OCI-LY1 (cell line): ENCODE measurements at regions not wholly inside any gene's neighbourhood (a gene's known extent, or its start where the extent isn't known, plus 50 kb on each side); places are given as distances from the start of the nearest gene placed in this dataset.
"Not testable (repeated sequence)": the region's sequence is repeated elsewhere in the genome, so short reads cannot be mapped to it uniquely, and the experiment has no call there.

Experiments
- H2AFZ ChIP-seq: fragments of 200-600 bp; sonication (generic), shearing (Covaris generic); 2 replicates; pipeline ENCODE4 v1.6.0; 2014; ENCODE audit warnings: antibody characterized with exemption, mild to moderate bottlenecking, low read length
- H3F3A ChIP-seq: fragments of 200-600 bp; sonication (generic), shearing (Covaris generic); 2 replicates; pipeline ENCODE4 v1.6.0; 2014; ENCODE audit warnings: mild to moderate bottlenecking, antibody characterized with exemption, low read length, moderate library complexity; ENCODE audit not compliant: insufficient read depth
- H3K27ac ChIP-seq: fragments of 200-600 bp; sonication (generic); 2 replicates; pipeline ENCODE4 v1.5.1; 2014; ENCODE audit warnings: low read length, mixed run types, mild to moderate bottlenecking, low read depth; ENCODE audit not compliant: poor library complexity, severe bottlenecking
- H3K27me3 ChIP-seq: fragments of 200-600 bp; sonication (generic); 2 replicates; pipeline ENCODE4 v1.6.0; 2014; ENCODE audit warnings: antibody characterized with exemption, mild to moderate bottlenecking, low read length, moderate library complexity; ENCODE audit not compliant: insufficient read depth
- H3K36me3 ChIP-seq: fragments of 200-600 bp; sonication (generic); 2 replicates; pipeline ENCODE4 v1.6.1; 2014; ENCODE audit warnings: mild to moderate bottlenecking, antibody characterized with exemption, low read length, moderate library complexity, mixed read lengths; ENCODE audit not compliant: insufficient read depth
- H3K4me1 ChIP-seq: fragments of 200-600 bp; sonication (generic); 2 replicates; pipeline ENCODE4 v1.5.1; 2014; ENCODE audit warnings: mild to moderate bottlenecking, low read length, moderate library complexity; ENCODE audit not compliant: insufficient read depth, severe bottlenecking
- H3K4me2 ChIP-seq: fragments of 200-600 bp; sonication (generic), shearing (Covaris generic); 2 replicates; pipeline ENCODE4 v1.6.1; 2014; ENCODE audit warnings: low read length
- H3K4me3 ChIP-seq: fragments of 200-600 bp; sonication (generic); 2 replicates; pipeline ENCODE4 v1.5.1; 2014; ENCODE audit warnings: low read length, low read depth, mild to moderate bottlenecking, mixed read lengths; ENCODE audit not compliant: poor library complexity, severe bottlenecking
- H3K79me2 ChIP-seq: fragments of 200-600 bp; shearing (Covaris generic); 2 replicates; pipeline ENCODE4 v1.6.1; 2016; ENCODE audit warnings: mixed run types, low read length, mixed read lengths; ENCODE audit not compliant: insufficient read depth
- H3K9ac ChIP-seq: fragments of 200-600 bp; sonication (generic), shearing (Covaris generic); 2 replicates; pipeline ENCODE4 v1.6.1; 2014; ENCODE audit warnings: mild to moderate bottlenecking, low read length, mixed read lengths
- H3K9me2 ChIP-seq: fragments of 200-600 bp; sonication (generic), shearing (Covaris generic); 2 replicates; pipeline ENCODE4 v1.6.1; 2014; ENCODE audit warnings: low read depth, mild to moderate bottlenecking, low read length, mixed read lengths
- H3K9me3 ChIP-seq: fragments of 200-600 bp; shearing (Covaris generic); 2 replicates; pipeline ENCODE4 v1.6.1; 2014; ENCODE audit warnings: low read length, mixed read lengths
- H4K20me1 ChIP-seq: fragments of 200-600 bp; sonication (generic), shearing (Covaris generic); 2 replicates; pipeline ENCODE4 v1.6.0; 2016; ENCODE audit warnings: mild to moderate bottlenecking, low read length; ENCODE audit not compliant: insufficient read depth
- EZH2 ChIP-seq: fragments of 200-600 bp; sonication (generic), shearing (Covaris generic); IDR thresholded peaks from 2 replicates; pipeline ENCODE4 v1.8.0; 2017; ENCODE audit warnings: borderline replicate concordance, mixed run types, mild to moderate bottlenecking, antibody characterized with exemption, low read length, moderate library complexity, mixed read lengths
- TF ChIP-seq, protein P1 (sequence below): fragments of 200-600 bp; sonication (generic), shearing (Covaris generic); IDR thresholded peaks from 2 replicates; pipeline ENCODE4 v1.5.1; 2017; ENCODE audit warnings: mild to moderate bottlenecking, antibody characterized with exemption, low read length, moderate library complexity, mixed read lengths

- no peaks in the 10 kb centered on the region for H4K20me1 ChIP-seq
- H3K27ac ChIP-seq: peak overlapping the region; percentile 76
- H3K36me3 ChIP-seq: no peaks in the 10 kb centered on the region
- H3K9me2 ChIP-seq: no peaks in the 10 kb centered on the region
- H3K4me1 ChIP-seq: peaks cover 63% of the 10 kb centered on the region
- no peak overlapping the region for H3K4me3 ChIP-seq
- no peaks in the 10 kb centered on the region for H3K9me3 ChIP-seq
- H3K9ac ChIP-seq: peak overlapping the region; percentile 42
- H3K27me3 ChIP-seq: no peaks in the 10 kb centered on the region
- H2AFZ ChIP-seq: no peak overlapping the region
- H3F3A ChIP-seq: no peaks in the 10 kb centered on the region; the same call in 1 of the 2 replicates
- no peaks in the 10 kb centered on the region for H3K79me2 ChIP-seq
- no peak for TF ChIP-seq EZH2
- TF ChIP-seq, protein P1, sequence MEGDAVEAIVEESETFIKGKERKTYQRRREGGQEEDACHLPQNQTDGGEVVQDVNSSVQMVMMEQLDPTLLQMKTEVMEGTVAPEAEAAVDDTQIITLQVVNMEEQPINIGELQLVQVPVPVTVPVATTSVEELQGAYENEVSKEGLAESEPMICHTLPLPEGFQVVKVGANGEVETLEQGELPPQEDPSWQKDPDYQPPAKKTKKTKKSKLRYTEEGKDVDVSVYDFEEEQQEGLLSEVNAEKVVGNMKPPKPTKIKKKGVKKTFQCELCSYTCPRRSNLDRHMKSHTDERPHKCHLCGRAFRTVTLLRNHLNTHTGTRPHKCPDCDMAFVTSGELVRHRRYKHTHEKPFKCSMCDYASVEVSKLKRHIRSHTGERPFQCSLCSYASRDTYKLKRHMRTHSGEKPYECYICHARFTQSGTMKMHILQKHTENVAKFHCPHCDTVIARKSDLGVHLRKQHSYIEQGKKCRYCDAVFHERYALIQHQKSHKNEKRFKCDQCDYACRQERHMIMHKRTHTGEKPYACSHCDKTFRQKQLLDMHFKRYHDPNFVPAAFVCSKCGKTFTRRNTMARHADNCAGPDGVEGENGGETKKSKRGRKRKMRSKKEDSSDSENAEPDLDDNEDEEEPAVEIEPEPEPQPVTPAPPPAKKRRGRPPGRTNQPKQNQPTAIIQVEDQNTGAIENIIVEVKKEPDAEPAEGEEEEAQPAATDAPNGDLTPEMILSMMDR: peak; percentile 97
- H3K4me2 ChIP-seq: peak overlapping the region; percentile 29
Measured at GRCh38 chr3:181326637-181327223, 337.2 kb upstream of the DNAJC19 start.

- not testable (repeated sequence) for H3K36me3 ChIP-seq, H3K27me3 ChIP-seq, H3K9me3 ChIP-seq, H3K9ac ChIP-seq, H3K79me2 ChIP-seq, H2AFZ ChIP-seq, H3K4me3 ChIP-seq, H3K9me2 ChIP-seq, H3K27ac ChIP-seq, H3K4me2 ChIP-seq, H3F3A ChIP-seq, H4K20me1 ChIP-seq
- H3K4me1 ChIP-seq: peaks cover 41% of the 10 kb centered on the region
- TF ChIP-seq, protein P1: peak; percentile 33; the same call in 1 of the 2 replicates
Measured at GRCh38 chr3:181324516-181324915, 335.0 kb upstream of the DNAJC19 start.

GRCh38 chr3:181318321-181318720 is 328.8 kb upstream of the DNAJC19 start:
- H2AFZ ChIP-seq: no peak overlapping the region
- H3K79me2 ChIP-seq: no peaks in the 10 kb centered on the region
- no peak overlapping the region for H3K27ac ChIP-seq
- no peaks in the 10 kb centered on the region for H3K9me3 ChIP-seq
- H3F3A ChIP-seq: no peaks in the 10 kb centered on the region
- no peaks in the 10 kb centered on the region for H3K27me3 ChIP-seq
- no peak overlapping the region for H3K4me3 ChIP-seq
- H3K9me2 ChIP-seq: no peaks in the 10 kb centered on the region
- H3K9ac ChIP-seq: no peak overlapping the region
- no peaks in the 10 kb centered on the region for H3K36me3 ChIP-seq
- no peak for TF ChIP-seq EZH2
- TF ChIP-seq, protein P1: no peak
- H3K4me2 ChIP-seq: no peak overlapping the region
- H3K4me1 ChIP-seq: no peaks in the 10 kb centered on the region
- H4K20me1 ChIP-seq: no peaks in the 10 kb centered on the region
